ENCODE measurements at regions not wholly inside any gene's neighbourhood (a gene's known extent, or its start where the extent isn't known, plus 50 kb on each side); places are given as distances from the start of the nearest gene placed in this dataset.

DNA sequence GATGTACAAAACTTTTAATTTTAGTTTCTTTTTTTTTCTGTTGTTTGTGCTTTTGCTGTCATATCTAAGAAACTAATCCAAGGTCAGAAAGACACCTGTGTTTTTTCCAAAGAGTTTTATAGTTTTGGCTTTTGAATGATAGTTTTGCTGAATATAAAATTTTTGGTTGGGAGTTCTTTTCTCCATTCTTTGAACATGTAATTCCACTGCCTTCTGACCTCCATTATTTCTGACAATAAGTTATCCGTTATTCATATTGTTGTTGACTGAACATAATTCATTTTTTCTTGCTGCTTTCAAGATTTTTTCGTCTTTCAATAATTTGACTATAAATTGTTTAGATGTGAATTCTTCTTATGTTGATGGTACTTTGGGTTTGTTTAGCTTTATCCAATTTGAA lies 82.2 kb upstream of the SLC24A2 start:
- TF ChIP-seq, protein P1, sequence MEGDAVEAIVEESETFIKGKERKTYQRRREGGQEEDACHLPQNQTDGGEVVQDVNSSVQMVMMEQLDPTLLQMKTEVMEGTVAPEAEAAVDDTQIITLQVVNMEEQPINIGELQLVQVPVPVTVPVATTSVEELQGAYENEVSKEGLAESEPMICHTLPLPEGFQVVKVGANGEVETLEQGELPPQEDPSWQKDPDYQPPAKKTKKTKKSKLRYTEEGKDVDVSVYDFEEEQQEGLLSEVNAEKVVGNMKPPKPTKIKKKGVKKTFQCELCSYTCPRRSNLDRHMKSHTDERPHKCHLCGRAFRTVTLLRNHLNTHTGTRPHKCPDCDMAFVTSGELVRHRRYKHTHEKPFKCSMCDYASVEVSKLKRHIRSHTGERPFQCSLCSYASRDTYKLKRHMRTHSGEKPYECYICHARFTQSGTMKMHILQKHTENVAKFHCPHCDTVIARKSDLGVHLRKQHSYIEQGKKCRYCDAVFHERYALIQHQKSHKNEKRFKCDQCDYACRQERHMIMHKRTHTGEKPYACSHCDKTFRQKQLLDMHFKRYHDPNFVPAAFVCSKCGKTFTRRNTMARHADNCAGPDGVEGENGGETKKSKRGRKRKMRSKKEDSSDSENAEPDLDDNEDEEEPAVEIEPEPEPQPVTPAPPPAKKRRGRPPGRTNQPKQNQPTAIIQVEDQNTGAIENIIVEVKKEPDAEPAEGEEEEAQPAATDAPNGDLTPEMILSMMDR (IDR thresholded peaks at IDR 0.05): no peak
- WGBS, 3 donors: 66 to 96% (median 94%) methylated on average over 2 of the region's 2 CpGs
- no peak for ATAC-seq
- no peak overlapping the region for H3K27ac ChIP-seq
- DNase-seq: no peak
- no peaks in the 10 kb centered on the region for H3K36me3 ChIP-seq (ENCODE audit: insufficient read depth in 1 of 2, low read depth in 1 of 2)
- intact Hi-C loops (cut with DNase I): no loop called here
- no peaks in the 10 kb centered on the region for H3K9me3 ChIP-seq
- H3K4me1 ChIP-seq: no peaks in the 10 kb centered on the region
- no peak overlapping the region for H3K4me3 ChIP-seq
- H3K27me3 ChIP-seq (ENCODE audit: insufficient read depth in 3 of 3, low read length in 2 of 3): no peaks in the 10 kb centered on the region

DNA sequence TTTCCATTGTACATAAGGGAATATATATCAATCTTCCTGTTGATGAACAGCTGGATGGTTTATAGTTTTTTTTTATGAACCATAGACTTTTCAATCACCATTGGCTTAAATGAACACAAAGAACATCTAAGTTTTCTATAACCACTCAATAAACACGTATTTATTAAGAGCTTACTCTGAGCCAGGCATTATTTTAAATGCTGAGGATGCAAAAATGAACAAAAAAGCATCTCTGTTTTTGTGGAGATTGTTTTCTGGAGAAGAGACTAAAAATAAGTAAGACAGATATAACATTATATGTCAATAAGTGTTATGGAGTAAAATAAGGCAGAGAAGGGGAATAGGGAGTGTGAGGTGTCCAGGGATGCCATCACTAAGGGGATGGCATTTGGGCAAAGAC lies 52.1 kb upstream of the SLC24A2 start:
- no peak overlapping the region for H3K4me3 ChIP-seq
- ATAC-seq: no peak
- TF ChIP-seq, protein P1 (IDR thresholded peaks at IDR 0.05): no peak
- no peaks in the 10 kb centered on the region for H3K9me3 ChIP-seq
- H3K4me1 ChIP-seq: no peaks in the 10 kb centered on the region
- H3K36me3 ChIP-seq (ENCODE audit: insufficient read depth in 1 of 2, low read depth in 1 of 2): no peaks in the 10 kb centered on the region
- 55 to 71% (median 59%) methylated on average over 1 of the region's 1 CpG for WGBS, 3 donors
- intact Hi-C loops (cut with DNase I): no loop called here
- no peak for DNase-seq
- no peaks in the 10 kb centered on the region for H3K27me3 ChIP-seq (ENCODE audit: insufficient read depth in 3 of 3, low read length in 2 of 3)
- no peak overlapping the region for H3K27ac ChIP-seq

All from psoas muscle (tissue), 7 donors.